PC-3 (cell line): ENCODE measurements at regions not wholly inside any gene's neighbourhood (a gene's known extent, or its start where the extent isn't known, plus 50 kb on each side); places are given as distances from the start of the nearest gene placed in this dataset.

ENCODE experiments used
- ATAC-seq: fragments of 200-7000 bp; cut with Tn5 transposase; 2 replicates; pipeline ENCODE4 v1.9.1; 2020; ENCODE audit warnings: mild to moderate bottlenecking, moderate library complexity
- BruUV-seq: library from RNA; stranded (reverse); fragments of 400-500 nt; replicated peaks from 2 replicates; lab custom pipeline; 2021; lab: Mats Ljungman, UMichigan
- CTCF ChIA-PET: fragments of 300-600 bp; sonication (Branson Sonifier 250); formaldehyde crosslinking; loops from one replicate; lab custom pipeline; 2022; ENCODE audit warnings: antibody characterized with exemption; lab: Charles Lee
- POLR2A ChIA-PET: fragments of 300-600 bp; sonication (Branson Sonifier 250); formaldehyde crosslinking; loops from one replicate; lab custom pipeline; 2022; ENCODE audit warnings: antibody characterized with exemption; ENCODE audit not compliant: unreplicated experiment; lab: Charles Lee
- DNase-seq: peaks from one replicate; pipeline ENCODE4 v3.0.0-alpha.2; 2015
- H2AFZ ChIP-seq: fragments of 300-600 bp; sonication (generic); 2 replicates; pipeline ENCODE4 v1.6.0; 2016; ENCODE audit warnings: antibody characterized with exemption, low read length
- H3F3A ChIP-seq: fragments of 300-600 bp; sonication (generic); one replicate; pipeline ENCODE4 v1.6.0; 2017; ENCODE audit warnings: antibody characterized with exemption, low read length, control low read depth, mild to moderate bottlenecking; ENCODE audit not compliant: unreplicated experiment
- H3K27ac ChIP-seq: fragments of 300-600 bp; sonication (generic); 2 replicates; pipeline ENCODE4 v1.5.1; 2016; ENCODE audit warnings: mild to moderate bottlenecking, low read length
- H3K27me3 ChIP-seq: fragments of 300-600 bp; sonication (generic); 2 replicates; pipeline ENCODE4 v1.6.1; 2016; ENCODE audit warnings: low read length, mixed read lengths
- H3K36me3 ChIP-seq: fragments of 300-600 bp; sonication (generic); 2 replicates; pipeline ENCODE4 v1.6.1; 2016; ENCODE audit warnings: low read depth, mixed run types, low read length, mixed read lengths
- H3K4me1 ChIP-seq: fragments of 300-600 bp; sonication (generic); 2 replicates; pipeline ENCODE4 v1.5.1; 2016; ENCODE audit warnings: low read length; ENCODE audit not compliant: insufficient read depth
- H3K4me2 ChIP-seq: fragments of 300-600 bp; sonication (generic); 2 replicates; pipeline ENCODE4 v1.6.0; 2016; ENCODE audit warnings: low read length
- H3K4me3 ChIP-seq: fragments of 300-600 bp; sonication (generic); 2 replicates; pipeline ENCODE4 v1.5.1; 2016; ENCODE audit warnings: mild to moderate bottlenecking, low read length, mixed read lengths
- H3K79me2 ChIP-seq: fragments of 300-600 bp; sonication (generic); 2 replicates; pipeline ENCODE4 v1.6.1; 2017; ENCODE audit warnings: low read length, mixed read lengths
- H3K9ac ChIP-seq: fragments of 300-600 bp; sonication (generic); 2 replicates; pipeline ENCODE4 v1.6.0; 2016; ENCODE audit warnings: mild to moderate bottlenecking, low read length
- H3K9me2 ChIP-seq: fragments of 300-600 bp; sonication (generic); replicated peaks from 2 replicates; pipeline ENCODE4 v1.6.1; 2016; ENCODE audit warnings: mixed run types, low read length, mixed read lengths
- H3K9me3 ChIP-seq: fragments of 300-600 bp; sonication (generic); 2 replicates; pipeline ENCODE4 v1.6.1; 2016; ENCODE audit warnings: low read length, mixed read lengths
- H4K20me1 ChIP-seq: fragments of 300-600 bp; sonication (generic); 2 replicates; pipeline ENCODE4 v1.6.1; 2016; ENCODE audit warnings: low read length, mixed read lengths
- EZH2 ChIP-seq: fragments of 300-600 bp; sonication (generic); IDR thresholded peaks from one replicate; pipeline ENCODE4 v1.6.1; 2017; ENCODE audit warnings: antibody characterized with exemption, mild to moderate bottlenecking, low read length; ENCODE audit not compliant: unreplicated experiment
- EZH2phosphoT487 ChIP-seq: fragments of 300-600 bp; sonication (generic); IDR thresholded peaks from 2 replicates; pipeline ENCODE4 v1.6.1; 2018; ENCODE audit warnings: mild to moderate bottlenecking, antibody characterized with exemption, low read length, borderline replicate concordance
- intact Hi-C: fragments of 100-400 bp; cut with micrococcal nuclease; formaldehyde crosslinking; loops from 2 replicates; pipeline ENCODE4 v1.9.0; 2023
- TF ChIP-seq, protein P1 (sequence below): fragments of 300-600 bp; sonication (generic); conservative IDR thresholded peaks from 2 replicates; pipeline ENCODE4 v1.5.1; 2017; ENCODE audit warnings: antibody characterized with exemption, low read depth, mild to moderate bottlenecking, low read length

DNA sequence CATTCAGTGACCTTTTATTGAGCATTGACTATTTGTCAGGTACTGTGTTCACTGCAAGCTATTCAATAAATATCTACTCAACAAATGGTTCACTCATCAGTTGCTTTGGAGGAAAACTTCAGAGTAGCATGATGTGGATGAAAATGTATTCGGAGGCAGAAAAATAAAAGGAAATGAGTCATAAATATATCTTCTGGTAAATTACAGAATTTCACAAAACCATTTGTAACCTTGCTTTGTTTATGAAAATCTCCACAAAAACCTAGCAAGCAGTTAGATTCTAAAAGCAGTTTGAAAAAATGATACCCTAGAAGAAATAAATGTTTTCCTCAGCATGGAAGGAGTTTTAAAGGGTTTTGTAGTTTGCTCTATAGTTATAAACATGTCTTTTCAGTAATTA lies 399.6 kb downstream of the LMO7 start:
- Histone ChIP-seq H3K9me3 (no peaks in the 10 kb centered on the region), H3K36me3 (no peaks in the 10 kb centered on the region), H3K27ac (no peak overlapping the region), H3K27me3 (no peaks in the 10 kb centered on the region), H4K20me1 (no peaks in the 10 kb centered on the region), H3F3A (no peaks in the 10 kb centered on the region), H3K4me2 (no peak overlapping the region), H3K9me2 (no peaks in the 10 kb centered on the region), H3K79me2 (no peaks in the 10 kb centered on the region), H3K4me3 (no peak overlapping the region), H2AFZ (no peak overlapping the region), H3K9ac (no peak overlapping the region), H3K4me1 (no peaks in the 10 kb centered on the region)
- DNase-seq (no peak), ATAC-seq (no peak)
- CTCF ChIA-PET = no interaction called here
- POLR2A ChIA-PET = no interaction called here
- no TSS peak for BruUV-seq
- intact Hi-C loops = no loop called here
- TF ChIP-seq, protein P1, sequence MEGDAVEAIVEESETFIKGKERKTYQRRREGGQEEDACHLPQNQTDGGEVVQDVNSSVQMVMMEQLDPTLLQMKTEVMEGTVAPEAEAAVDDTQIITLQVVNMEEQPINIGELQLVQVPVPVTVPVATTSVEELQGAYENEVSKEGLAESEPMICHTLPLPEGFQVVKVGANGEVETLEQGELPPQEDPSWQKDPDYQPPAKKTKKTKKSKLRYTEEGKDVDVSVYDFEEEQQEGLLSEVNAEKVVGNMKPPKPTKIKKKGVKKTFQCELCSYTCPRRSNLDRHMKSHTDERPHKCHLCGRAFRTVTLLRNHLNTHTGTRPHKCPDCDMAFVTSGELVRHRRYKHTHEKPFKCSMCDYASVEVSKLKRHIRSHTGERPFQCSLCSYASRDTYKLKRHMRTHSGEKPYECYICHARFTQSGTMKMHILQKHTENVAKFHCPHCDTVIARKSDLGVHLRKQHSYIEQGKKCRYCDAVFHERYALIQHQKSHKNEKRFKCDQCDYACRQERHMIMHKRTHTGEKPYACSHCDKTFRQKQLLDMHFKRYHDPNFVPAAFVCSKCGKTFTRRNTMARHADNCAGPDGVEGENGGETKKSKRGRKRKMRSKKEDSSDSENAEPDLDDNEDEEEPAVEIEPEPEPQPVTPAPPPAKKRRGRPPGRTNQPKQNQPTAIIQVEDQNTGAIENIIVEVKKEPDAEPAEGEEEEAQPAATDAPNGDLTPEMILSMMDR = no peak
- no peak for TF ChIP-seq EZH2
- no peak for TF ChIP-seq EZH2phosphoT487

DNA sequence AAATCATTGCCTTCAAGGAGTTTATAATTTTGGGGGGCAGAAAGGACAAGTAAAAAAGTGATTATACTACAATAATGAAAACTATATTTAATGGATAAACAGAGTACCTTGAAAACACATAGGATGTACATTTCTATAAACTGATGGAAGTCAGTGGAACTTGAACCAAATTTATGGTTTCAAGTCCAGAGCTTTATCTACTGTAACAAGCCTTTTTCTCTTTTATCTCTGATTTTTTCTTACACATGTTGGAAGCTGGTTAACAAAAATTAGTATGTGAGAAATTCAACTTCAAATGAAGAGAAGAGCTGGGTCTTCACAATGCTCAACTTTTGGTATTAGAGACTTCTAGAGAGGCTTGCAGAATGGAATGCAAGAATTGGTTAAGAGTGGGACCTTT lies 393.6 kb downstream of the LMO7 start:
- TF ChIP-seq, protein P1 = no peak
- TF ChIP-seq EZH2phosphoT487 (no peak), EZH2 (no peak)

DNA sequence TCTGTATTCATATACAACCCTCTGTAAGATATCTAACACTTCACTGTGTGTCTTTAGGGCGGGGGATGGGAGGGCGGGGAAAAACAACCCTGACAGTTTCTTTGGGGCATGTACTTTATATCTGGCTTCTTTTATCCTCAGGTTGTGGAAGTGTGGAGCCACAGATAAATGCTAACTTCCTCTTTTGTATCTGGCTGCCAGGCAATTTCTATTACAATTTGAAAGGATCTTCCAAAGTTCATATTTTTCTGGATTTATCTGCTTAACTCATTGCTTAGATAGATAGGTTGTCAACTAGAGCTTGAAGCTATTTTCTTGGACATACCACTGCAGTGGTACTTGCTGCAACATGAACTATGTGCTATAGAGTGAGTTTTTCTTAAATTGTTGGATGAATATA lies 393.0 kb downstream of the LMO7 start:
- Histone ChIP-seq H3K27me3 (no peaks in the 10 kb centered on the region), H3K27ac (no peak overlapping the region), H3K4me2 (no peak overlapping the region), H2AFZ (no peak overlapping the region), H3K9me2 (no peaks in the 10 kb centered on the region), H4K20me1 (no peaks in the 10 kb centered on the region), H3K79me2 (no peaks in the 10 kb centered on the region), H3F3A (peaks cover 2% of the 10 kb centered on the region), H3K36me3 (no peaks in the 10 kb centered on the region), H3K9ac (no peak overlapping the region), H3K9me3 (0 out of 2 replicates have a peak, but pooled peaks cover 2% of the 10 kb centered on the region), H3K4me1 (peaks cover 2% of the 10 kb centered on the region), H3K4me3 (no peak overlapping the region)
- intact Hi-C loops = no loop called here
- TF ChIP-seq, protein P1 = no peak
- no peak for TF ChIP-seq EZH2
- ChIA-PET POLR2A (no interaction called here), CTCF (no interaction called here)
- no TSS peak for BruUV-seq
- ATAC-seq (no peak), DNase-seq (no peak)

More for the DNA sequence above, 393.6 kb downstream of the LMO7 start:
- ChIA-PET CTCF (no interaction called here), POLR2A (no interaction called here)
- no peak overlapping the region for H3K9ac ChIP-seq
- no peaks in the 10 kb centered on the region for H3K9me2 ChIP-seq
- BruUV-seq = no TSS peak
- H3K4me1 ChIP-seq = no peaks in the 10 kb centered on the region
- no peak overlapping the region for H3K27ac ChIP-seq
- no peaks in the 10 kb centered on the region for H3F3A ChIP-seq
- H2AFZ ChIP-seq = no peak overlapping the region
- H3K4me3 ChIP-seq = no peak overlapping the region
- no peak for ATAC-seq
- no peaks in the 10 kb centered on the region for H4K20me1 ChIP-seq
- no peaks in the 10 kb centered on the region for H3K79me2 ChIP-seq
- H3K4me2 ChIP-seq = no peak overlapping the region
- H3K27me3 ChIP-seq = no peaks in the 10 kb centered on the region
- intact Hi-C loops = no loop called here
- no peaks in the 10 kb centered on the region for H3K9me3 ChIP-seq
- DNase-seq = no peak
- H3K36me3 ChIP-seq = no peaks in the 10 kb centered on the region
